ENCODE measurements at regions not wholly inside any gene's neighbourhood (a gene's known extent, or its start where the extent isn't known, plus 50 kb on each side); places are given as distances from the start of the nearest gene placed in this dataset.
A peak's percentile ranks its signal among the peaks of the same experiment; 100 is the strongest.

DNA sequence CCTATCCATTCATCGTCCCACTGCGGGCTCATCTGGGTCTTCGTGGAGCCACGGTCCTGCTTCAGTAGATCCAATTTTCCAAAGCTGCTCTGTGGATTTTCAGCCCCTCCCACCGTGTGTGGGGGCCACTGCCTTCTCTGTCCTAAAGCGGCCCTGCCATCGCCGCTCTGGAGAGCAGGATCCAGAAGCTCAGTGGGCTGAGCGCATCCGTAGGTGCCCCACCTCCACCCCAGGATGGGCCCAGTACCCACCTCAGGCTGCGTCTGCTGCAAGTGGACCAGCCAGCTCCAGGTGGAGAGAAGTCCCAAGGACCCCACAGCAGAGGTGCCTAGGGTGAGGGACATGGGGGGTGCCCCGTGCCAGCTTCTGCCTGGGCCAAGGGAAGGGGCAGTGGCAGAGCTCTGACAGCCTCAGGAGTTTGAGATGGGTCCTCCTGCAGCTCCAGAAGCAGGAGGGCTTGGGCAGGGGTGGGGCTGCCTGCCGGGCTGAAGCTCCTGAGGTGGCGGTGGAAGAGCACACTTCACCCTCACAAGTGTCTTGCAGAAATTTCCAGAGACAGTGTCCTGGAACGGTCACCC, 148.1 kb upstream of the C14orf180 start:
- DNase-seq, result no peak
- TF ChIP-seq, protein P1, sequence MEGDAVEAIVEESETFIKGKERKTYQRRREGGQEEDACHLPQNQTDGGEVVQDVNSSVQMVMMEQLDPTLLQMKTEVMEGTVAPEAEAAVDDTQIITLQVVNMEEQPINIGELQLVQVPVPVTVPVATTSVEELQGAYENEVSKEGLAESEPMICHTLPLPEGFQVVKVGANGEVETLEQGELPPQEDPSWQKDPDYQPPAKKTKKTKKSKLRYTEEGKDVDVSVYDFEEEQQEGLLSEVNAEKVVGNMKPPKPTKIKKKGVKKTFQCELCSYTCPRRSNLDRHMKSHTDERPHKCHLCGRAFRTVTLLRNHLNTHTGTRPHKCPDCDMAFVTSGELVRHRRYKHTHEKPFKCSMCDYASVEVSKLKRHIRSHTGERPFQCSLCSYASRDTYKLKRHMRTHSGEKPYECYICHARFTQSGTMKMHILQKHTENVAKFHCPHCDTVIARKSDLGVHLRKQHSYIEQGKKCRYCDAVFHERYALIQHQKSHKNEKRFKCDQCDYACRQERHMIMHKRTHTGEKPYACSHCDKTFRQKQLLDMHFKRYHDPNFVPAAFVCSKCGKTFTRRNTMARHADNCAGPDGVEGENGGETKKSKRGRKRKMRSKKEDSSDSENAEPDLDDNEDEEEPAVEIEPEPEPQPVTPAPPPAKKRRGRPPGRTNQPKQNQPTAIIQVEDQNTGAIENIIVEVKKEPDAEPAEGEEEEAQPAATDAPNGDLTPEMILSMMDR (IDR thresholded peaks at IDR 0.05), result no peak

DNA sequence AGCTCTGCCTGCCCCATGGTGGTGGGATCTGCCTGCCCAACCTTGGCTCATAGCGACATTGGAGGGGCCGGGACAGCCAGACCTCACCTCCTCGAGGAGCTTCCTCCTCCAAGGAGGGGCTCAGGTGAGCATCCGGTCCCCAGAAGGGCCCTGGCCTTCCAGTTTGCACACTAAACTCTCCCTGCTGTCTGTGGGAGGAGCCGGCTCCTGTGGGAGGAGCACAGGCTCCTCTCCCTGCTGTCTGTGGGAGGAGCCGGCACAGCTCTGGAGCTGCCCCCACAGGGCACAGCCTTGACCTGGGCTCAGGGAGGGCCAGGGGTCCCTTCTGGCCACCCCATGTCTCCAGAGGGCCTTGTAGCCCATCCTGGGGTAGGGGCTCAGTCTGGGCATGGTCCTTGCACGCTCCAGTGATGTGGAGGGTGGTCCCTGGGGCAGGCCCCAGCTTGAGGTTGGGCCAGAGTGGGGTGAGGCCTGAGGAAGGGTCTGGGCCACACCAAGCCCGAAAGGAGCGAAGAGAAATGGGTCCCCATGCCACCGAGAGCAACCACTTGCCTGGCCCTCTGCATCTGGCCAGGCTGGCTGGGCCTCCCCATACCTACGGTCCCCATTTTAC, 147.5 kb upstream of the C14orf180 start:
- H3K4me1 ChIP-seq, result peaks cover 15% of the 10 kb centered on the region
- no peaks in the 10 kb centered on the region for H3K9me3 ChIP-seq

More for the DNA sequence above, 148.1 kb upstream of the C14orf180 start:
- Histone ChIP-seq H3K4me3 (no peak overlapping the region), H3K27ac (no peak overlapping the region), H3K36me3 (no peaks in the 10 kb centered on the region), H3K9me3 (no peaks in the 10 kb centered on the region), H3K27me3 (no peaks in the 10 kb centered on the region), H3K4me1 (peaks cover 9% of the 10 kb centered on the region)
- intact Hi-C loops (cut with DNase I), result no loop called here
- ATAC-seq, result no peak

DNA sequence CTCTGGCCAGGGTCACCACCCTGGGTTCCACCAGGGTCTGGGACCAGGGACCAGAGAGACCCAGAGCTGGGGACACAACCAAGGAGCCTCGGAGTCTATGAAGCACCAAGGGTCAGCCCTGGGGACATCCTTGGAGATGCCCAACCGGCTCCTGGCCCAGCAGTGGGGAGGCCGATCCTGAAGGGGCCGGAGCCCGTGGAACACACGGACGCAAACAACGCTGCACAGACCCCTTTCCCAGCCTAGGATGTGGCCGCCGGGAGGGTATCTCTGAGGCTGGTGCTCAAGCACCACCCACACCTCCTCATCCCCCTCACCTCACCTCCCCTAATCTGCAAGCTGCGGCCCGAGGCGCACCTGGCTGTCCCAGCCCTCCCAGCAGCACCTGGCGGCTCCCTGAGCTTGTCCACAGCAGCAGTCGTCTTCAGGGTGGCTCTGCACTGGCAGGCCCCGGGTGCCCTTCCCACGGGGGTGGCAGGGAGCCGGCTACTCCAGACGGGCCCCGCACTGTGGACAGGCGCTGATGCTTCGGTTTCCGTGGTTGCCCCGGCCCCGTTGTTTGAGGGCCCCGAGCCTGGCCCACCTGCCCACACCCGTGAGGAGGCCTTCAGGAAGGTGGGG, 146.8 kb upstream of the C14orf180 start:
- Histone ChIP-seq H3K36me3 (no peaks in the 10 kb centered on the region), H3K27ac (no peak overlapping the region), H3K4me3 (no peak overlapping the region), H3K9me3 (no peaks in the 10 kb centered on the region), H3K4me1 (peaks cover 16% of the 10 kb centered on the region), H3K27me3 (no peaks in the 10 kb centered on the region)
- intact Hi-C loops (cut with DNase I), result no loop called here
- ATAC-seq (no peak), DNase-seq (peak; percentile 62)
- TF ChIP-seq, protein P1 (IDR thresholded peaks at IDR 0.05), result no peak

More for the DNA sequence above, 147.5 kb upstream of the C14orf180 start:
- DNase-seq (peak; percentile 55), ATAC-seq (no peak)
- no peak overlapping the region for H3K27ac ChIP-seq
- no peak overlapping the region for H3K4me3 ChIP-seq
- no peaks in the 10 kb centered on the region for H3K36me3 ChIP-seq
- no peaks in the 10 kb centered on the region for H3K27me3 ChIP-seq
- intact Hi-C loops (cut with DNase I), result no loop called here
- TF ChIP-seq, protein P1 (IDR thresholded peaks at IDR 0.05), result no peak

DNA sequence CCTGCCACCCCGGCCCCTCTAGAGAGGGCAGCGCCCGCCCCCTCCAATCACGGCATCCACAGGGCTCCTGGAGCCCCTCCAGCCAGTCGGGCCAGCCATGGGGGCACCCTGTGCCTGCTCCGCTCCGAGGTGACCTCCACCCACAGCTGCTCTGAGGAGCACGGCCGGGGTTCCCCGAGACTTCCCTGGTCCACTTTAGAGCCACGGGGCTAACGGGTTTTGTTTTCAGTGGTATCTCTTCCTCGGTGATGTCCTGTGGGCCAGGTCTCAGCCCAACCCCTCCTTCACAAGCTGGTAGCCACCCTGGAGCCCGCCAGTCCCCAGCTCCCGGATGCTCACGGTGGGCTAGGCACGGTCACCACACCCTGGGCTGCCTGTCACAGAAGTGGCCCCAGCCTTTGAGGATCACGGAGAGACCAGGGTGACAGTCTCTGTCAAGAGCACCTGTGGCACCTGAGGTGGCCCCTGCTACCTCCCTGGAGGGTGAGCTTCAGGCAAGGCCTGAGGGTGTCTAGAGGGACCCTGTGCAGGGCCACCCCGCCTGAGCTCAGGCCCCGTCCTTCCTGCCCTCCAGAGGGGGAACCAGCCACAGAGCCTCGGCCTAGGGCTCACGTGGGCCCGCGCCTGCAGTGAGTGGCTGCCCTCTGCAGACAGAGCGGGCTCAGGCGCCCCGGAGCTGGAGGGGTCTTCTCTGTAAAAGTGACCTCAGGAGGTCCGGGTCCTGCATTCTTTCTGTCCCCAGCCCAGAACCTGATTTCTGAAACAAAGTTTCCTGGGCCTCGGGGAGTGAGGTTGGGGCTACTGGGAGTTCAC, 146.0 kb upstream of the C14orf180 start:
- DNase-seq (peak; percentile 59), ATAC-seq (no peak)
- Histone ChIP-seq H3K4me3 (no peak overlapping the region), H3K27me3 (no peaks in the 10 kb centered on the region), H3K9me3 (no peaks in the 10 kb centered on the region), H3K27ac (no peak overlapping the region), H3K4me1 (peaks cover 16% of the 10 kb centered on the region), H3K36me3 (no peaks in the 10 kb centered on the region)
- TF ChIP-seq, protein P1 (IDR thresholded peaks at IDR 0.05), result no peak
- intact Hi-C loops (cut with DNase I), result no loop called here

DNA sequence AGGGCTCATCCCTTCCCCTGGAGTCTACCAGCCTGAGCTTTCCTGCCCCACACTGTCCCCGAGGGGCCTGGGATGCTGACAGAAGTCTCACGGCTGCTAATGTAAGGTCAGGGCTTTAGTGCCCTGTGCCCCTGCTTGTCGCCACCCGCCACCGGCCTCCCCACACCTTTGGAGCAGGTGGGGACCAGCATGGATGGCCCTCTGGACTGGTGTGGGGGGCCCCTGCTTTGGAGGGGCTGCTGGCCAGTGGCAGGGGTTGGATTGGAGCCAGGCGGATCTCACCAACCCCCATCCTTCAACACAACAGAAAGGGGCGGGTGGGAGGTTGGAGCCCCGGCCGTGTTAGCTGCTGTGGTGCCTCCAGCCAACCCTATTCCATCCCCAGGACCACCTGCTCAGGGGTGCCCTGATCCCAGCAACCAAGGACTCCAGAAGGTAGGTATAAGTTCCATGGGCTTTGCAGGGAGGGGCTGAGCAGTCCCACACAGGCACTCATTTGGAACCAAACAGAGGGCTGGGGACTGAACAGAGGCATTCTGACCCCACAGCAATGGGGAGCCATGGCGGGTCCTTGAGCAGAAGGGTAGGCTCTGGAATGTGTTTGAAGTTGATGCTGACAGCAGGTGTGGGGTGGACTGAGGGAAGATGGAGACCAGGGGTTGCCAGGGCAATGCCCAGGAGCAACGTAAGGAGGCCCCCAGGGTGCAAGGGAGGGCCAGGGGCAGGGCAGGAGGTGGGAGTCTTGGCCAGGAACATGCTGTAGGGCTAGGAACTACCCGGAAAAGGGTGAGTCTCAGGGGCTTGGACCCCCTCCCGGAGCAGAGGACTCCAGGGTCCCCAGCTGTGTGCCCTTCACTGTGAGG, 145.1 kb upstream of the C14orf180 start:
- peak; percentile 53 for DNase-seq

More for the DNA sequence above, 145.1 kb upstream of the C14orf180 start:
- intact Hi-C loops (cut with DNase I), result no loop called here
- no peak overlapping the region for H3K27ac ChIP-seq
- H3K9me3 ChIP-seq, result no peaks in the 10 kb centered on the region
- H3K27me3 ChIP-seq, result no peaks in the 10 kb centered on the region
- H3K4me3 ChIP-seq, result no peak overlapping the region
- ATAC-seq, result no peak
- peaks cover 16% of the 10 kb centered on the region for H3K4me1 ChIP-seq
- H3K36me3 ChIP-seq, result no peaks in the 10 kb centered on the region
- TF ChIP-seq, protein P1 (IDR thresholded peaks at IDR 0.05), result no peak
